ENCODE measurements at regions not wholly inside any gene's neighbourhood (a gene's known extent, or its start where the extent isn't known, plus 50 kb on each side); places are given as distances from the start of the nearest gene placed in this dataset.

DNA sequence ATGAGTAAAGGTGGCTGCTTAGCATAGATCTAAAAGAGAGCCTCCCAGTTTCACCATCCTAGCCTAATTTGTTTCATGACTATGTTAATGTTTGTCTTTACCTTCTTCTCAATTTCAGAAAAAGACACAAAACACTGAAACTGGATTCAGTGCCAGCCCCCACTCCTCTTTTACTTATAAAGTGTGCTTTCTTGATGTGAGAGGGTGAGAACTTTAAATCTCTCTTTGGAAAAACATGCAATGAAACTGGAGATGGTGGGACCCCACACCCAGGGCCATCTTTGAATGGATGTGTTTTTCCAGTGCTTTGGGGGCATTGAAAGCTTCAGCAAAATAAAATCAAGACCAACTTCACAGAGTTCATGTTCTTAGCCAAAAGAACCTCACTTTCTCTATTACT is 185.9 kb downstream of the CYRIA start:
- TF ChIP-seq, protein P1, sequence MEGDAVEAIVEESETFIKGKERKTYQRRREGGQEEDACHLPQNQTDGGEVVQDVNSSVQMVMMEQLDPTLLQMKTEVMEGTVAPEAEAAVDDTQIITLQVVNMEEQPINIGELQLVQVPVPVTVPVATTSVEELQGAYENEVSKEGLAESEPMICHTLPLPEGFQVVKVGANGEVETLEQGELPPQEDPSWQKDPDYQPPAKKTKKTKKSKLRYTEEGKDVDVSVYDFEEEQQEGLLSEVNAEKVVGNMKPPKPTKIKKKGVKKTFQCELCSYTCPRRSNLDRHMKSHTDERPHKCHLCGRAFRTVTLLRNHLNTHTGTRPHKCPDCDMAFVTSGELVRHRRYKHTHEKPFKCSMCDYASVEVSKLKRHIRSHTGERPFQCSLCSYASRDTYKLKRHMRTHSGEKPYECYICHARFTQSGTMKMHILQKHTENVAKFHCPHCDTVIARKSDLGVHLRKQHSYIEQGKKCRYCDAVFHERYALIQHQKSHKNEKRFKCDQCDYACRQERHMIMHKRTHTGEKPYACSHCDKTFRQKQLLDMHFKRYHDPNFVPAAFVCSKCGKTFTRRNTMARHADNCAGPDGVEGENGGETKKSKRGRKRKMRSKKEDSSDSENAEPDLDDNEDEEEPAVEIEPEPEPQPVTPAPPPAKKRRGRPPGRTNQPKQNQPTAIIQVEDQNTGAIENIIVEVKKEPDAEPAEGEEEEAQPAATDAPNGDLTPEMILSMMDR (IDR thresholded peaks at IDR 0.05; ENCODE audit: borderline replicate concordance, insufficient read depth, low read depth, low read length) = no peak
- H3K4me3 ChIP-seq (ENCODE audit: low read depth, low read length) = no peak overlapping the region

DNA sequence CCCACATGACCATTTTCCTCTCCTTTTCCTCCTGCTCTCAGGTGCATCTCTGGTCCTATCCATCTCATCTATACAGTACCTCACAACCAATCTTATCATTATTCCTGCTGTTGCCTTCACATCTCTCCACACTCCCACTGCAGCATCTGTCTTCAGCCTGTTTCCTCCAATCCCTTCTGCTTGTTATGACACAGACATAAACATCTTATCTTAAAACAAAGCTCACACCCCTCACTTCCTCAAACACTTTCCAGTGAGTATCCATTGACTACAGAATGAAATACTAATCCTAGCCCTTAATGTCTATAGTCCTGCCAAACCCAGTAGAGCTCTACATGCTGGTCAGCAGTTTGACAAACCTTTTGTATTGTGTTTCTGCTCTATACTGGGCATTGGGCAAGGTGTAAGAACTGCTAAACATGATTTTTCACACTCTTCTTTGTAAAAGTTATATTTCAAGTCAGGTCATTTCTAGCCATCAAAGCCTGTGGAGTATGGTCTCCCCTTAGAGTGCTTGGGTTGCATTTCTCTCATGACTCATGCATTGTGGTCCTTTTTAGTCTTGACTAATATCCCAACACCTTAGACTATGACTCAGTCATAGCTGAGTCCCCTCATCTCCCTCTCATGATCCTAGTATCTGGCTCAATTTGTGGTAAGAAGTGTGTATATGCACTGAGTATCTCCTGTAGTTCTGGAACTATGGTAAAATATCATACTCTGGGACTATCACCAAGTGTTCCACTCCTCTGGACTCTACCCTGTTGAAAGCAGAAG is 187.0 kb downstream of the CYRIA start:
- no peak overlapping the region for H3K4me3 ChIP-seq (ENCODE audit: low read depth, low read length)
- TF ChIP-seq, protein P1 (IDR thresholded peaks at IDR 0.05; ENCODE audit: borderline replicate concordance, insufficient read depth, low read depth, low read length) = no peak

DNA sequence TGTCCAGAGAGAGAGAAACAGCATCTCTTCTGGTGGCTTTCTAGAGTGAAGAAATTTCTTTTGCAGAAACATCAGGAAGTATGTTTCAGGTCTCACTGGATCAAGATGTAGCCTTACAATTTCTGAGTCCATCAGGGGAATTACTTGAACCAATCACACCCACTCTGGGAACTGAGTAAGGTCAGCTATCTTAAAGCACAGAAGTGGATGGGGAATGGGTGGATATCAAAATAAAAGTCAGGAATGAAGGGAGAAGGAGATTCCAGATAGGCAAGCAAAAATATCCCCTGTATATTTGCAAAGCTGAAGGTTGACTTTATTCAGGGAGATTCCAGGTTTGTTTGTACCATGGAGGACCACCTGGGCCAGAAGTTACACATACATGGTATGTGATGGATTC is 188.0 kb downstream of the CYRIA start:
- no peak overlapping the region for H3K4me3 ChIP-seq (ENCODE audit: low read depth, low read length)
- TF ChIP-seq, protein P1 (IDR thresholded peaks at IDR 0.05; ENCODE audit: borderline replicate concordance, insufficient read depth, low read depth, low read length) = no peak

DNA sequence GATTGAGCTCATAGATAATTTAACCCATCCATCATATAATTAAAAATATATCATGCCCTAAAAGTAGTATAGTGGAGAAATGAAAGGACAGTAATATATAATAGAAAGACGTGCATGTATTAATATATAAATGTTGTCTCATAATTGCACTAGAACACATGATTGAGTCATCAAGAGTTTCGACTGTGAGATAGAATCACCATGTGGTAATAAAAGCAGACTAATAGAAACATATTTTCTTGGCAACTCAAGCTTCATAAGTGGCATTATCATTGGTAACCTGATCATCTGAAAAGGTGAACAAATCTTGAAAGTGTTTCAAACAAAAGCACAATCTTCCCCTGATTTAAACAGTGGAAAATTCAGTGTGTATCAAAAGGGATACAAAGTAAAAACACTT is 188.8 kb downstream of the CYRIA start:
- H3K4me3 ChIP-seq (ENCODE audit: low read depth, low read length) = no peak overlapping the region
- TF ChIP-seq, protein P1 (IDR thresholded peaks at IDR 0.05; ENCODE audit: borderline replicate concordance, insufficient read depth, low read depth, low read length) = no peak

DNA sequence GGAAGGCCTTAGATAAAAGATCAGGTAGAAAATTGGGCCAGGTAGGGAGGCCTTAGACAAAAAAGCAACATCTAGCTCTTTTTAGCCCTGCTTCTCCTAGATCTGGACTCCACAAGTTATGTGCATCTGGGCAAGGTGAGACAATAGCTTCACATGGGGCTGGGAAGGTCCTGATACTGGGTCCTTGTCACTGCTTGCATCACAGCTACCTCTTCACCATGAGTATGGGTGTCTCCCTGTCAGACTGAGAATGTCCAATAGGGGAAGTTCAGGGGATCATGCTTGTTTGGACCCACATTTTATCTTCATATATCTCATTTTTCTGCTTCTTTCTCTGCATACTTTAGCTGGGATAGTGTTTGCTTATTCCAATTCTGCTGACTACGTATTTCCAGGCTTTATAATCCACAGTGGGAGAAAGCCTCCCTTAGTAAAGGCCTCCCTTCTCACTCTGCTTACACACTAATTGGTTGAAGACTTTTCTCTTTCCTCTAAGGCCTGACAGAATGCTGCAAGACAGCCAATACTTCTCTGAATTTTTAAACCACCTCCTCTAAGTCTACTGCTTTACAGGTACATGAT is 189.6 kb downstream of the CYRIA start:
- TF ChIP-seq, protein P1 (IDR thresholded peaks at IDR 0.05; ENCODE audit: borderline replicate concordance, insufficient read depth, low read depth, low read length) = no peak
- no peak overlapping the region for H3K4me3 ChIP-seq (ENCODE audit: low read depth, low read length)

DNA sequence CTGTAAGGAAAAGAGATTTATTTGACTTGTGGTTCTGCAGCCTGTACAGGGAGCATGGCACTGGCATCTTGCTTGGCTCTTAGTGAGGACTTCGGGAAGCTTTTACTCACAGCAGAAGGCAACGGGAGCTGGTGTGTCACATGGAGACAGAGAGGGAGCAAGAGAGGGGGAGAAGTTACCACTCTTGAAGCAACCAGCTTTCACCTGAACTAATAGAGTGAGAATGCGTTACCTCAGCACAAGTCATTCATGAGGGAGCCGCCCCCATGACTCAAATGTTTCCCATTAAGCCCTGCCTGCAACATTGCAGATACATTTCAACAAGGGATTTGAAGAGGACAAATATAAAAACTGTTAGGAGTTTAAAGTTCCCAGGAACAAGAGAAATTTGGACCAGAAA is 190.0 kb downstream of the CYRIA start:
- TF ChIP-seq, protein P1 (IDR thresholded peaks at IDR 0.05; ENCODE audit: borderline replicate concordance, insufficient read depth, low read depth, low read length) = no peak

DNA sequence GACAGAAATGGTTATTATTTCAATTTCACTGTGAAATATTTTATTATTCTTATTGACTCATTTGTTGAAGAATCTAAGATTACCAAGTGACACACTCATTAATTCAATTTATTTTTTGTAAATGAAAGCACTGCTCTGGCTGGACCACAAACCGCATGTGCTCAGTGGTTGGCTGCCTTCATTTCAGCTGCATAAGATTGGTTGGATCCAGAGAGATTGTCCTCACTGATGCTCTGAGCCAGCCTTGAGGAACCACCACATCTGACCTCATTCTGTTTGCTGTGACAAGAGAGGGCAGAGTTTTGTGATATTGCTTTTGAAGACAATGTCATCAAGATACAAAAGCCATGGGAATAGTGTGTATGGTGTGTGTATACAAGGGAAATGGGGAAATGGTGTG is 192.1 kb downstream of the CYRIA start:
- TF ChIP-seq, protein P1 (IDR thresholded peaks at IDR 0.05; ENCODE audit: borderline replicate concordance, insufficient read depth, low read depth, low read length) = no peak
- H3K4me3 ChIP-seq (ENCODE audit: low read depth, low read length) = no peak overlapping the region

More for the DNA sequence above, 190.0 kb downstream of the CYRIA start:
- H3K4me3 ChIP-seq (ENCODE audit: low read depth, low read length) = no peak overlapping the region
